K562 (cell line): ENCODE measurements at regions not wholly inside any gene's neighbourhood (a gene's known extent, or its start where the extent isn't known, plus 50 kb on each side); places are given as distances from the start of the nearest gene placed in this dataset.

Source experiments
- CAMTA2 ChIP-seq: fragments of 250-450 bp; sonication (Bioruptor Pico); conservative IDR thresholded peaks from 2 replicates; pipeline ENCODE4 v1.5.1; 2022
- DACH1 ChIP-seq: fragments of 450-650 bp; IDR thresholded peaks from 2 replicates; pipeline ENCODE4 v1.6.1; 2018; ENCODE audit not compliant: partially characterized antibody
- DDX20 ChIP-seq: fragments of 450-650 bp; IDR thresholded peaks from 2 replicates; pipeline ENCODE4 v1.6.1; 2016; ENCODE audit warnings: missing genetic modification characterization, low read depth, mild to moderate bottlenecking, missing compliant biosample characterization, moderate library complexity
- ETV6 ChIP-seq, 3 experiments: fragments of 150-350 bp in 1 of 3; sonication (generic) in 1 of 3; formaldehyde crosslinking in 1 of 3; IDR thresholded peaks; 2 replicates each; pipeline versions ENCODE4 v1.6.1 to v1.8.0; 2014 to 2022; ENCODE audit warnings: borderline replicate concordance in 2 of 3, low read depth in 2 of 3, antibody characterized with exemption in 1 of 3, low read length in 1 of 3, mild to moderate bottlenecking in 1 of 3, missing genetic modification reagents in 1 of 3
- FOXJ2 ChIP-seq: fragments of 200-800 bp; sonication (Bioruptor generic); IDR thresholded peaks from 2 replicates; pipeline ENCODE4 v1.6.1; 2016; ENCODE audit warnings: missing genetic modification characterization, missing compliant biosample characterization
- HIVEP1 ChIP-seq: fragments of 250-450 bp; sonication (Bioruptor Pico); IDR thresholded peaks from 2 replicates; pipeline ENCODE4 v1.4.0; 2020; ENCODE audit warnings: mild to moderate bottlenecking
- HNRNPL ChIP-seq: fragments of 200-400 bp; formaldehyde crosslinking; IDR thresholded peaks from 2 replicates; pipeline ENCODE4 v1.6.1; 2017; ENCODE audit warnings: low read depth, mild to moderate bottlenecking, low read length
- KDM2B ChIP-seq: fragments of 250-450 bp; sonication (Bioruptor Pico); IDR thresholded peaks from 2 replicates; pipeline ENCODE4 v1.8.0; 2021; ENCODE audit warnings: mild to moderate bottlenecking, moderate library complexity
- SNRNP70 ChIP-seq: fragments of 200-400 bp; formaldehyde crosslinking; optimal IDR thresholded peaks from 2 replicates; pipeline ENCODE3; 2017; ENCODE audit warnings: low read depth, low read length
- SRSF9 ChIP-seq: fragments of 200-400 bp; formaldehyde crosslinking; IDR thresholded peaks from 2 replicates; pipeline ENCODE4 v1.6.1; 2017; ENCODE audit warnings: low read depth, low read length, borderline replicate concordance
- TCFL5 ChIP-seq: fragments of 250-450 bp; sonication (Bioruptor Pico); conservative IDR thresholded peaks from 2 replicates; pipeline ENCODE4 v1.6.1; 2021; ENCODE audit warnings: mild to moderate bottlenecking, moderate library complexity, matching md5 sums
- ZFP30 ChIP-seq: fragments of 250-450 bp; sonication (Bioruptor Pico); IDR thresholded peaks from 2 replicates; pipeline ENCODE4 v1.8.0; 2022; ENCODE audit warnings: moderate library complexity, mild to moderate bottlenecking, inconsistent platforms, borderline replicate concordance
- ZNF143 ChIP-seq: sonication (generic); formaldehyde crosslinking; IDR thresholded peaks from 2 replicates; pipeline ENCODE4 v1.9.0; 2022; ENCODE audit warnings: mild to moderate bottlenecking, missing genetic modification reagents
- ZNF354B ChIP-seq: fragments of 250-450 bp; sonication (Bioruptor Pico); IDR thresholded peaks from 2 replicates; pipeline ENCODE4 v1.4.0; 2020
- ZNF561 ChIP-seq: fragments of 450-650 bp; formaldehyde crosslinking; conservative IDR thresholded peaks from 2 replicates; pipeline ENCODE4 v1.4.0; 2020; ENCODE audit warnings: mild to moderate bottlenecking, moderate library complexity
- ZNF644 ChIP-seq: fragments of 200-800 bp; sonication (Bioruptor generic); IDR thresholded peaks from 2 replicates; pipeline ENCODE4 v1.6.1; 2016; ENCODE audit warnings: low read depth, missing genetic modification characterization, missing compliant biosample characterization
- TF ChIP-seq, protein P1 (sequence below): IDR thresholded peaks from 2 replicates; pipeline ENCODE4 v1.6.1; 2011; ENCODE audit warnings: borderline replicate concordance, low read depth, mild to moderate bottlenecking, moderate library complexity, low read length; ENCODE audit not compliant: insufficient read depth, poor library complexity, severe bottlenecking
- TF ChIP-seq, protein P2 (sequence below), 2 experiments: IDR thresholded peaks in 1 of 2; conservative IDR thresholded peaks in 1 of 2; 2 replicates each; pipeline ENCODE4 v1.6.1; 2016; ENCODE audit warnings: low read depth in 2 of 2, mild to moderate bottlenecking in 1 of 2, missing compliant biosample characterization in 1 of 2, missing genetic modification characterization in 1 of 2, moderate library complexity in 1 of 2
- TF ChIP-seq, protein P3 (sequence below): fragments of 250-450 bp; sonication (Bioruptor Pico); IDR thresholded peaks from 2 replicates; pipeline ENCODE4 v1.5.1; 2021; ENCODE audit warnings: mild to moderate bottlenecking

DNA sequence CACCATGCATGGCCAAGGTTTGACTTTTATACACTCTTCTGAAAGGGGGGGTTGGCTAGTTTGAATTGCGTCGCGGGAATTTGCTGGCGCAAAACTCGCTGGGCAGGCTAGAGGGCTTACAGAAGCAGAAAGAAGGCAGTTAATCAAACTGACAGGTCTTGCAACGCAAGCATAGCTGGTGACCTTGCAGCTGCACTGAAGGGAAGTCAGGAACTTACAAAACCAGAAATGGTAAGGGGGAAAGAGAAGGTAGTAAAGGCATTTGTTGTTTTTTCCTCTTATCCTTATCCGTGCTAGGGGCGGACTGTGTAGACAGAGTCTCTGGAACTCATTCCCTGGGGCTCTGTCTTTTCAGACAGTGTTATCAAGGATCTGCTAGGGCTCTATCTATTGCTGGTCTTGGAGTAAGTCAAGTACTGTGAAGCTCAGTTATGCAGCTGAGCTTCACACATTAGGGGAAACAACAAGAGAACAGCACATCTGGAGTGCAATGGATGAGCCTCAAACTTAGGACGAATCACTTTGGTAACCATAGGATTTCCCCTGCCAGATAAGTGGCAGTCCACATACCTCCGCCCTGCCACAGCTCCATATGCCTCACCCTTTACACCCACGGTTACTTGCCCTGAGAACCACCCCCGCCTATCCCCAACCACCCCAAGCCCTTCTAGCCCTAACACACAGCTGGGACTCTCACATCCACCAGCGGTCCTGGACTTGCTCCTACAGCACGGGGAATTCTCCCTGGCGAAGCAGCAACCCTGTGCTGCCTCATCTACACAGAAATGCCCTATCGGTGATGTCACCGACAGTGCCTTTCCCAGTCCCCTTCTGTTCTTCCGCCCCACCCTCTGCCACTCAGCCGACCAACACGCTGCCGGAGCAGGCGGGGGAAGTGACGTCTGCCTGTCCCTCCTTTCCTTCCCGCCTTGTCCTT is 251.4 kb downstream of the FAM72C start (continued):
- no peak for TF ChIP-seq DDX20 (tag)
- no peak for TF ChIP-seq ZNF143 (CRISPR knock-in tag)
- TF ChIP-seq, protein P1, sequence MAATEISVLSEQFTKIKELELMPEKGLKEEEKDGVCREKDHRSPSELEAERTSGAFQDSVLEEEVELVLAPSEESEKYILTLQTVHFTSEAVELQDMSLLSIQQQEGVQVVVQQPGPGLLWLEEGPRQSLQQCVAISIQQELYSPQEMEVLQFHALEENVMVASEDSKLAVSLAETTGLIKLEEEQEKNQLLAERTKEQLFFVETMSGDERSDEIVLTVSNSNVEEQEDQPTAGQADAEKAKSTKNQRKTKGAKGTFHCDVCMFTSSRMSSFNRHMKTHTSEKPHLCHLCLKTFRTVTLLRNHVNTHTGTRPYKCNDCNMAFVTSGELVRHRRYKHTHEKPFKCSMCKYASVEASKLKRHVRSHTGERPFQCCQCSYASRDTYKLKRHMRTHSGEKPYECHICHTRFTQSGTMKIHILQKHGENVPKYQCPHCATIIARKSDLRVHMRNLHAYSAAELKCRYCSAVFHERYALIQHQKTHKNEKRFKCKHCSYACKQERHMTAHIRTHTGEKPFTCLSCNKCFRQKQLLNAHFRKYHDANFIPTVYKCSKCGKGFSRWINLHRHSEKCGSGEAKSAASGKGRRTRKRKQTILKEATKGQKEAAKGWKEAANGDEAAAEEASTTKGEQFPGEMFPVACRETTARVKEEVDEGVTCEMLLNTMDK, result no peak
- TF ChIP-seq SRSF9, result no peak
- TF ChIP-seq, protein P2, sequence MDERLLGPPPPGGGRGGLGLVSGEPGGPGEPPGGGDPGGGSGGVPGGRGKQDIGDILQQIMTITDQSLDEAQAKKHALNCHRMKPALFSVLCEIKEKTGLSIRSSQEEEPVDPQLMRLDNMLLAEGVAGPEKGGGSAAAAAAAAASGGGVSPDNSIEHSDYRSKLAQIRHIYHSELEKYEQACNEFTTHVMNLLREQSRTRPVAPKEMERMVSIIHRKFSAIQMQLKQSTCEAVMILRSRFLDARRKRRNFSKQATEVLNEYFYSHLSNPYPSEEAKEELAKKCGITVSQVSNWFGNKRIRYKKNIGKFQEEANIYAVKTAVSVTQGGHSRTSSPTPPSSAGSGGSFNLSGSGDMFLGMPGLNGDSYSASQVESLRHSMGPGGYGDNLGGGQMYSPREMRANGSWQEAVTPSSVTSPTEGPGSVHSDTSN (CRISPR knock-in tag; IDR thresholded peaks at IDR 0.05; ENCODE audit: low read depth), result peak; percentile 91
- TF ChIP-seq, protein P2 (tag; conservative IDR thresholded peaks at IDR 0.05; ENCODE audit: low read depth), result peak; percentile 99
- no peak for TF ChIP-seq DACH1
- TF ChIP-seq, protein P3, sequence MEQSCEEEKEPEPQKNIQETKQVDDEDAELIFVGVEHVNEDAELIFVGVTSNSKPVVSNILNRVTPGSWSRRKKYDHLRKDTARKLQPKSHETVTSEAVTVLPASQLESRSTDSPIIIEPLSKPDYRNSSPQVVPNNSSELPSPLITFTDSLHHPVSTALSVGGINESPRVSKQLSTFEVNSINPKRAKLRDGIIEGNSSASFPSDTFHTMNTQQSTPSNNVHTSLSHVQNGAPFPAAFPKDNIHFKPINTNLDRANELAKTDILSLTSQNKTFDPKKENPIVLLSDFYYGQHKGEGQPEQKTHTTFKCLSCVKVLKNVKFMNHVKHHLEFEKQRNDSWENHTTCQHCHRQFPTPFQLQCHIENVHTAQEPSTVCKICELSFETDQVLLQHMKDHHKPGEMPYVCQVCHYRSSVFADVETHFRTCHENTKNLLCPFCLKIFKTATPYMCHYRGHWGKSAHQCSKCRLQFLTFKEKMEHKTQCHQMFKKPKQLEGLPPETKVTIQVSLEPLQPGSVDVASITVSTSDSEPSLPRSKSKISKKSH (CRISPR knock-in tag), result no peak
- no peak for TF ChIP-seq ZFP30 (CRISPR knock-in tag)
- no peak for TF ChIP-seq HNRNPL
- TF ChIP-seq TCFL5 (CRISPR knock-in tag), result no peak
- TF ChIP-seq CAMTA2 (CRISPR knock-in tag), result no peak
- no peak for TF ChIP-seq HIVEP1 (CRISPR knock-in tag)
- TF ChIP-seq ZNF354B (CRISPR knock-in tag), result no peak
- 0 out of 4 replicates have a peak, but pooled peaks of 1 of the 2 experiments have one; percentile 43 for TF ChIP-seq ETV6 (IDR thresholded peaks at IDR 0.05; ENCODE audit: borderline replicate concordance in 1 of 2, low read depth in 2 of 2, low read length in 1 of 2)
- TF ChIP-seq ETV6 (CRISPR knock-in tag; IDR thresholded peaks at IDR 0.05; ENCODE audit: borderline replicate concordance), result no peak
- no peak; the same call in 1 of the 2 replicates for TF ChIP-seq FOXJ2 (tag)
- no peak for TF ChIP-seq ZNF644 (tag)
- TF ChIP-seq ZNF561 (CRISPR knock-in tag), result no peak
- no peak for TF ChIP-seq SNRNP70
- TF ChIP-seq KDM2B (CRISPR knock-in tag), result no peak
